DOHH2 (cell line): ENCODE measurements at regions not wholly inside any gene's neighbourhood (a gene's known extent, or its start where the extent isn't known, plus 50 kb on each side); places are given as distances from the start of the nearest gene placed in this dataset.

Experiments used
- H3F3A ChIP-seq: fragments of 200-600 bp; sonication (generic), shearing (Covaris generic); 2 replicates; pipeline ENCODE4 v1.6.0; 2016; ENCODE audit warnings: antibody characterized with exemption, mild to moderate bottlenecking; ENCODE audit not compliant: control insufficient read depth, insufficient read depth
- H3K27ac ChIP-seq: fragments of 200-600 bp; sonication (generic); 2 replicates; pipeline ENCODE4 v1.5.1; 2014; ENCODE audit warnings: low read depth, mild to moderate bottlenecking, low read length, moderate library complexity
- H3K27me3 ChIP-seq: fragments of 200-600 bp; sonication (generic); 2 replicates; pipeline ENCODE4 v1.6.1; 2014; ENCODE audit warnings: mild to moderate bottlenecking, low read length, mixed read lengths; ENCODE audit not compliant: control insufficient read depth
- H3K36me3 ChIP-seq: fragments of 200-600 bp; sonication (generic); 2 replicates; pipeline ENCODE4 v1.6.1; 2014; ENCODE audit warnings: mild to moderate bottlenecking, low read length, moderate library complexity, mixed read lengths; ENCODE audit not compliant: control insufficient read depth
- H3K4me1 ChIP-seq: fragments of 200-600 bp; sonication (generic); 2 replicates; pipeline ENCODE4 v1.6.1; 2014; ENCODE audit warnings: mild to moderate bottlenecking, low read length, mixed read lengths; ENCODE audit not compliant: control insufficient read depth
- H3K4me2 ChIP-seq: fragments of 200-600 bp; sonication (generic); 2 replicates; pipeline ENCODE4 v1.6.0; 2014; ENCODE audit warnings: mild to moderate bottlenecking, low read length, moderate library complexity
- H3K4me3 ChIP-seq: fragments of 200-600 bp; sonication (generic); 2 replicates; pipeline ENCODE4 v1.5.1; 2014; ENCODE audit warnings: mild to moderate bottlenecking, low read length, mixed read lengths
- H3K79me2 ChIP-seq: fragments of 200-600 bp; sonication (generic); 2 replicates; pipeline ENCODE4 v1.6.1; 2014; ENCODE audit warnings: mild to moderate bottlenecking, low read length, mixed read lengths; ENCODE audit not compliant: control insufficient read depth
- H3K9me2 ChIP-seq: fragments of 200-600 bp; sonication (generic); replicated peaks from 2 replicates; pipeline ENCODE4 v1.6.1; 2014; ENCODE audit warnings: mild to moderate bottlenecking, low read length, mixed read lengths; ENCODE audit not compliant: control insufficient read depth
- H3K9me3 ChIP-seq: fragments of 200-600 bp; sonication (generic); 2 replicates; pipeline ENCODE4 v1.6.1; 2014; ENCODE audit warnings: antibody characterized with exemption, low read length, mixed read lengths; ENCODE audit not compliant: control insufficient read depth, insufficient read depth
- H4K20me1 ChIP-seq: fragments of 200-600 bp; sonication (generic); 2 replicates; pipeline ENCODE4 v1.6.0; 2014; ENCODE audit warnings: low read depth, mild to moderate bottlenecking, antibody characterized with exemption, low read length, moderate library complexity; ENCODE audit not compliant: control insufficient read depth, insufficient read depth
- EZH2phosphoT487 ChIP-seq: fragments of 200-600 bp; sonication (generic); IDR thresholded peaks from 2 replicates; pipeline ENCODE4 v1.6.1; 2017; ENCODE audit warnings: borderline replicate concordance, mild to moderate bottlenecking, antibody characterized with exemption, low read length, moderate library complexity, mixed read lengths
- TF ChIP-seq, protein P1 (sequence below): fragments of 200-600 bp; sonication (generic); IDR thresholded peaks from one replicate; pipeline ENCODE4 v1.5.1; 2014; ENCODE audit warnings: antibody characterized with exemption, mild to moderate bottlenecking, low read depth, low read length; ENCODE audit not compliant: poor library complexity, severe bottlenecking

GRCh38 chr3:26525013-26525412, 97.6 kb upstream of the LRRC3B start:
- Histone ChIP-seq H3K4me2 (no peak overlapping the region), H3K4me1 (no peaks in the 10 kb centered on the region)

GRCh38 chr3:26535151-26535550, 87.4 kb upstream of the LRRC3B start:
- no peaks in the 10 kb centered on the region for H3K79me2 ChIP-seq
- TF ChIP-seq EZH2phosphoT487: no peak
- TF ChIP-seq, protein P1, sequence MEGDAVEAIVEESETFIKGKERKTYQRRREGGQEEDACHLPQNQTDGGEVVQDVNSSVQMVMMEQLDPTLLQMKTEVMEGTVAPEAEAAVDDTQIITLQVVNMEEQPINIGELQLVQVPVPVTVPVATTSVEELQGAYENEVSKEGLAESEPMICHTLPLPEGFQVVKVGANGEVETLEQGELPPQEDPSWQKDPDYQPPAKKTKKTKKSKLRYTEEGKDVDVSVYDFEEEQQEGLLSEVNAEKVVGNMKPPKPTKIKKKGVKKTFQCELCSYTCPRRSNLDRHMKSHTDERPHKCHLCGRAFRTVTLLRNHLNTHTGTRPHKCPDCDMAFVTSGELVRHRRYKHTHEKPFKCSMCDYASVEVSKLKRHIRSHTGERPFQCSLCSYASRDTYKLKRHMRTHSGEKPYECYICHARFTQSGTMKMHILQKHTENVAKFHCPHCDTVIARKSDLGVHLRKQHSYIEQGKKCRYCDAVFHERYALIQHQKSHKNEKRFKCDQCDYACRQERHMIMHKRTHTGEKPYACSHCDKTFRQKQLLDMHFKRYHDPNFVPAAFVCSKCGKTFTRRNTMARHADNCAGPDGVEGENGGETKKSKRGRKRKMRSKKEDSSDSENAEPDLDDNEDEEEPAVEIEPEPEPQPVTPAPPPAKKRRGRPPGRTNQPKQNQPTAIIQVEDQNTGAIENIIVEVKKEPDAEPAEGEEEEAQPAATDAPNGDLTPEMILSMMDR: no peak
- H3F3A ChIP-seq: no peaks in the 10 kb centered on the region
- H3K27me3 ChIP-seq: no peaks in the 10 kb centered on the region
- H3K27ac ChIP-seq: no peak overlapping the region
- no peaks in the 10 kb centered on the region for H3K9me2 ChIP-seq
- no peaks in the 10 kb centered on the region for H4K20me1 ChIP-seq
- no peaks in the 10 kb centered on the region for H3K36me3 ChIP-seq
- H3K4me1 ChIP-seq: no peaks in the 10 kb centered on the region
- H3K4me3 ChIP-seq: no peak overlapping the region
- H3K4me2 ChIP-seq: no peak overlapping the region
- no peaks in the 10 kb centered on the region for H3K9me3 ChIP-seq

More at GRCh38 chr3:26525013-26525412, 97.6 kb upstream of the LRRC3B start:
- TF ChIP-seq EZH2phosphoT487: no peak
- TF ChIP-seq, protein P1: no peak
- Histone ChIP-seq H3F3A (no peaks in the 10 kb centered on the region), H3K4me3 (no peak overlapping the region), H4K20me1 (no peaks in the 10 kb centered on the region), H3K27ac (no peak overlapping the region), H3K79me2 (no peaks in the 10 kb centered on the region), H3K36me3 (no peaks in the 10 kb centered on the region), H3K9me3 (no peaks in the 10 kb centered on the region), H3K9me2 (no peaks in the 10 kb centered on the region), H3K27me3 (no peaks in the 10 kb centered on the region)

GRCh38 chr3:26536955-26537354, 85.6 kb upstream of the LRRC3B start:
- TF ChIP-seq, protein P1: no peak
- no peak for TF ChIP-seq EZH2phosphoT487
- no peak overlapping the region for H3K4me2 ChIP-seq

More at GRCh38 chr3:26536955-26537354, 85.6 kb upstream of the LRRC3B start:
- Histone ChIP-seq H3K4me3 (no peak overlapping the region), H3K27me3 (no peaks in the 10 kb centered on the region), H4K20me1 (no peaks in the 10 kb centered on the region), H3K79me2 (no peaks in the 10 kb centered on the region), H3K9me3 (no peaks in the 10 kb centered on the region), H3F3A (no peaks in the 10 kb centered on the region), H3K9me2 (no peaks in the 10 kb centered on the region), H3K27ac (no peak overlapping the region), H3K4me1 (no peaks in the 10 kb centered on the region), H3K36me3 (no peaks in the 10 kb centered on the region)
